IMR-90 (cell line): ENCODE measurements at regions not wholly inside any gene's neighbourhood (a gene's known extent, or its start where the extent isn't known, plus 50 kb on each side); places are given as distances from the start of the nearest gene placed in this dataset.

Experiments used
- ATAC-seq: fragments of 200-7000 bp; cut with Tn5 transposase; 2 replicates; pipeline ENCODE4 v1.9.1; 2020; ENCODE audit warnings: low read depth, mild to moderate bottlenecking, moderate library complexity
- BruUV-seq: library from RNA; stranded (reverse); fragments of 400-500 nt; replicated peaks from 2 replicates; lab custom pipeline; 2021; lab: Mats Ljungman, UMichigan
- CTCF ChIA-PET: fragments of 300-600 bp; formaldehyde crosslinking; extraction: SDS; loops from one replicate; lab custom pipeline; 2021; ENCODE audit warnings: antibody characterized with exemption; lab: Yijun Ruan, JAX
- POLR2A ChIA-PET: fragments of 300-600 bp; sonication (Branson Sonifier 250); formaldehyde crosslinking; loops from one replicate; lab custom pipeline; 2022; ENCODE audit warnings: antibody characterized with exemption; ENCODE audit not compliant: unreplicated experiment; lab: Charles Lee
- DNase-seq: peaks from one replicate; pipeline ENCODE4 v3.0.0; 2013
- H2AFZ ChIP-seq: replicated peaks from 2 replicates; pipeline ENCODE3; 2013; ENCODE audit warnings: low read length, mild to moderate bottlenecking; ENCODE audit not compliant: poor library complexity
- H2AK5ac ChIP-seq: 2 replicates; pipeline ENCODE4 v1.6.1; 2013; ENCODE audit warnings: low read depth, low read length, inconsistent platforms
- H2AK9ac ChIP-seq: replicated peaks from 2 replicates; pipeline ENCODE3; 2013; ENCODE audit warnings: mild to moderate bottlenecking, low read depth, low read length, moderate library complexity; ENCODE audit not compliant: poor library complexity
- H2BK120ac ChIP-seq: 2 replicates; pipeline ENCODE4 v1.6.1; 2013; ENCODE audit warnings: low read depth, low read length, inconsistent platforms
- H2BK15ac ChIP-seq: 3 replicates; pipeline ENCODE4 v1.6.1; 2013; ENCODE audit warnings: low read depth, low read length, inconsistent platforms
- H2BK20ac ChIP-seq: 2 replicates; pipeline ENCODE4 v1.6.1; 2013; ENCODE audit warnings: low read depth, mild to moderate bottlenecking, inconsistent platforms, low read length, moderate library complexity
- H2BK5ac ChIP-seq: 2 replicates; pipeline ENCODE4 v1.6.1; 2013; ENCODE audit warnings: mild to moderate bottlenecking, low read depth, low read length, inconsistent platforms; ENCODE audit not compliant: poor library complexity, severe bottlenecking
- H3K14ac ChIP-seq: replicated peaks from 2 replicates; pipeline ENCODE4 v1.6.1; 2013; ENCODE audit warnings: low read depth, low read length, inconsistent platforms
- H3K18ac ChIP-seq: 2 replicates; pipeline ENCODE4 v1.6.1; 2013; ENCODE audit warnings: low read depth, low read length, control low read depth
- H3K23ac ChIP-seq: 2 replicates; pipeline ENCODE4 v1.6.1; 2013; ENCODE audit warnings: low read depth, low read length, inconsistent platforms
- H3K27ac ChIP-seq: 2 replicates; pipeline ENCODE4 v1.5.1; 2013; ENCODE audit warnings: mild to moderate bottlenecking, control low read depth, low read length; ENCODE audit not compliant: insufficient read depth
- H3K27me3 ChIP-seq: 2 replicates; pipeline ENCODE4 v1.6.1; 2013; ENCODE audit warnings: low read length; ENCODE audit not compliant: control insufficient read depth, insufficient read depth
- H3K36me3 ChIP-seq: 2 replicates; pipeline ENCODE4 v1.6.1; 2013; ENCODE audit warnings: low read length, mixed read lengths; ENCODE audit not compliant: control insufficient read depth, insufficient read depth
- H3K4ac ChIP-seq: 2 replicates; pipeline ENCODE4 v1.6.1; 2013; ENCODE audit warnings: low read depth, low read length, inconsistent platforms
- H3K4me1 ChIP-seq: 2 replicates; pipeline ENCODE4 v1.6.1; 2013; ENCODE audit warnings: low read length, mixed read lengths; ENCODE audit not compliant: control insufficient read depth, insufficient read depth
- H3K4me2 ChIP-seq: 2 replicates; pipeline ENCODE4 v1.6.1; 2013; ENCODE audit warnings: low read depth, mild to moderate bottlenecking, control low read depth, low read length, moderate library complexity
- H3K4me3 ChIP-seq: 2 replicates; pipeline ENCODE4 v1.5.1; 2013; ENCODE audit warnings: low read depth, mild to moderate bottlenecking, control low read depth, low read length, moderate library complexity; ENCODE audit not compliant: insufficient read depth
- H3K56ac ChIP-seq: 2 replicates; pipeline ENCODE4 v1.6.1; 2013; ENCODE audit warnings: low read length, inconsistent platforms; ENCODE audit not compliant: insufficient read depth; ENCODE audit errors: extremely low read depth
- H3K79me1 ChIP-seq, 2 experiments: 2 replicates each; pipeline ENCODE4 v1.6.1; 2013; ENCODE audit warnings: low read length in 2 of 2, inconsistent platforms in 1 of 2, low read depth in 1 of 2
- H3K9ac ChIP-seq: 2 replicates; pipeline ENCODE4 v1.6.1; 2013; ENCODE audit warnings: low read depth, low read length, control low read depth
- H3K9me1 ChIP-seq: 2 replicates; pipeline ENCODE4 v1.6.1; 2013; ENCODE audit warnings: low read length, inconsistent platforms; ENCODE audit not compliant: insufficient read depth
- H3K9me3 ChIP-seq: 2 replicates; pipeline ENCODE4 v1.6.1; 2013; ENCODE audit warnings: low read length; ENCODE audit not compliant: control insufficient read depth, insufficient read depth
- H4K20me1 ChIP-seq: 2 replicates; pipeline ENCODE4 v1.6.1; 2013; ENCODE audit warnings: low read length, inconsistent platforms; ENCODE audit not compliant: insufficient read depth
- H4K5ac ChIP-seq: 2 replicates; pipeline ENCODE4 v1.6.1; 2013; ENCODE audit warnings: mild to moderate bottlenecking, low read depth, low read length, control low read depth
- H4K8ac ChIP-seq, 2 experiments: 2 replicates each; pipeline ENCODE4 v1.6.1; 2013; ENCODE audit warnings: low read depth in 2 of 2, low read length in 2 of 2, control low read depth in 1 of 2, inconsistent platforms in 1 of 2
- H4K91ac ChIP-seq: 2 replicates; pipeline ENCODE4 v1.6.1; 2013; ENCODE audit warnings: low read depth, low read length, inconsistent platforms; ENCODE audit not compliant: insufficient read depth
- BHLHE40 ChIP-seq: fragments of 150-350 bp; IDR thresholded peaks from 2 replicates; pipeline ENCODE4 v1.6.1; 2016; ENCODE audit warnings: mild to moderate bottlenecking, low read depth, low read length
- CEBPB ChIP-seq: IDR thresholded peaks from 2 replicates; pipeline ENCODE4 v1.6.1; 2012; ENCODE audit warnings: low read depth, low read length, improper control_type of control experiment
- CHD1 ChIP-seq: IDR thresholded peaks from 2 replicates; pipeline ENCODE4 v1.6.1; 2012; ENCODE audit warnings: low read depth, low read length, improper control_type of control experiment
- CTCF ChIP-seq: conservative IDR thresholded peaks from 2 replicates; pipeline ENCODE4 v1.5.1; 2012; ENCODE audit warnings: mild to moderate bottlenecking, low read depth, low read length, improper control_type of control experiment
- ELK1 ChIP-seq: fragments of 150-350 bp; IDR thresholded peaks from 2 replicates; pipeline ENCODE4 v1.6.1; 2016; ENCODE audit warnings: low read depth, mild to moderate bottlenecking, low read length, moderate library complexity, borderline replicate concordance
- FOS ChIP-seq: fragments of 150-350 bp; IDR thresholded peaks from 2 replicates; pipeline ENCODE4 v1.6.1; 2016; ENCODE audit warnings: low read depth, low read length
- MAFK ChIP-seq: IDR thresholded peaks from 2 replicates; pipeline ENCODE4 v1.6.1; 2012; ENCODE audit warnings: low read depth, low read length, improper control_type of control experiment
- MAZ ChIP-seq: IDR thresholded peaks from 2 replicates; pipeline ENCODE4 v1.6.1; 2012; ENCODE audit warnings: low read depth, mild to moderate bottlenecking, low read length, improper control_type of control experiment, moderate library complexity, borderline replicate concordance
- MXI1 ChIP-seq: IDR thresholded peaks from 2 replicates; pipeline ENCODE4 v1.6.1; 2012; ENCODE audit warnings: low read depth, mild to moderate bottlenecking, low read length, moderate library complexity, borderline replicate concordance
- NFE2L2 ChIP-seq: fragments of 150-350 bp; IDR thresholded peaks from 2 replicates; pipeline ENCODE4 v1.6.1; 2016; ENCODE audit warnings: low read depth, mild to moderate bottlenecking, low read length
- POLR2A ChIP-seq: IDR thresholded peaks from 2 replicates; pipeline ENCODE4 v1.6.1; 2012; ENCODE audit warnings: mild to moderate bottlenecking, low read depth, low read length
- RAD21 ChIP-seq: IDR thresholded peaks from 2 replicates; pipeline ENCODE4 v1.6.1; 2012; ENCODE audit warnings: low read length, improper control_type of control experiment
- RCOR1 ChIP-seq: IDR thresholded peaks from 2 replicates; pipeline ENCODE4 v1.6.1; 2012; ENCODE audit warnings: mild to moderate bottlenecking, low read length, improper control_type of control experiment; ENCODE audit not compliant: insufficient replicate concordance
- RFX5 ChIP-seq: IDR thresholded peaks from 2 replicates; pipeline ENCODE4 v1.8.0; 2012; ENCODE audit warnings: low read depth, mild to moderate bottlenecking, low read length, moderate library complexity
- SMC3 ChIP-seq: fragments of 150-350 bp; IDR thresholded peaks from 2 replicates; pipeline ENCODE4 v1.6.1; 2016; ENCODE audit warnings: low read depth, mild to moderate bottlenecking, antibody characterized with exemption, low read length, moderate library complexity
- USF2 ChIP-seq: fragments of 150-350 bp; IDR thresholded peaks from 2 replicates; pipeline ENCODE4 v1.6.1; 2017; ENCODE audit warnings: mild to moderate bottlenecking, antibody characterized with exemption, low read length, low read depth
- WGBS, 2 experiments: methylation state at CpG; one replicate each; pipeline versions ENCODE4 v1.1.5 to v1.1.7; 2013; ENCODE audit warnings: missing lambda C conversion rate in 2 of 2; ENCODE audit not compliant: insufficient read length in 1 of 2; ENCODE audit errors: extremely low coverage in 2 of 2; 5-methylcytosine and 5-hydroxymethylcytosine counted together
- dilution Hi-C: fragments of 300-500 bp; cut with HindIII; formaldehyde crosslinking; loops from one replicate; pipeline ENCODE4 v1.14.3; 2018; ENCODE audit warnings: low sequenced_read_pairs; ENCODE audit not compliant: unreplicated experiment
- in situ Hi-C: fragments of 300-500 bp; cut with MboI; formaldehyde crosslinking; loops from 3 replicates; pipeline ENCODE4 v1.14.3; 2019; ENCODE audit warnings: low sequenced_read_pairs, inconsistent platforms, mixed read lengths
- intact Hi-C: fragments of 100-400 bp; cut with micrococcal nuclease; formaldehyde crosslinking; loops from 2 replicates; pipeline ENCODE4 v1.10.0; 2022

DNA sequence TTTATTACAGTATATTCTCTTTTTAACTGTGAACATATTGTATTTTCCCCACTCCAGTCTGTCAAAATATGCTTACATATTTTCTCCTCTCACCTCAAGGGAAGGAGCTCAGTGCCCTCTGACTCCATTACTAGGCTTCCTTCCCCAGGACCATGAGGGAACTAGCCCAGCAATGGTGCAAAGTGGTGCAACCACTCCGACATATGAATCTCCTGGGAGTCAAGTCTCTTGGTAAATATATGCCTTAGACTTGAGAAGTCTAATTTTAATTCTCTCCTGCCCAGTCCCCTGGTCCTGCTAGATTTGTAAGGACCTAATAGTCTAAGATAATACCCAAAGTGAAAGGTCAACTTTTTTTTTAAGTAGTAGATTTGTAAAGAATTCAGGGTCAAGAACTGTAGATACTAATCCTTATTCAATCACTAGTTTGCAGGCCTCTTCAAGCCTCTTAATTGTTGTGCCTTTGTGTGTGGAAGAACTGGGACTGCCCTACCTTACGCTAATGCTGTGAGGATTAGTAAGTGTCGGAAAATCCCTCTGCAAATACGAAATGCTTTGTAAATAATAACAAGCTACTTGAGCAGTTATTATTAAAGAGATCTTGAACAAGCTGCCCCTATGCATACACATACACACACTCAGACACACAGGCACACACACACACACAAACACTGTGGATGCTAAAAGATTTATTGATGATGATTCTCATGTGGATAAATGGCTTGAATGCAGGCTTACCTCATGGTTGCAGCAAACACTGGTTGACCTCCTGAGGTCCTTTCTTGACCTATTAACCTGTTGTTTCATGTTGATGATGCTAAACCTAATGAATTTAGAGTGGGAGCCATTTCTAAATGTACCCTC, 251.2 kb upstream of the PARD3B start:
- Histone ChIP-seq H2AK5ac (no peak overlapping the region), H3K4me1 (no peaks in the 10 kb centered on the region), H3K18ac (no peak overlapping the region), H3K56ac (no peak overlapping the region), H4K5ac (no peak overlapping the region), H4K20me1 (no peaks in the 10 kb centered on the region), H2BK5ac (no peak overlapping the region), H3K79me1 (no peaks in the 10 kb centered on the region), H3K14ac (no peak overlapping the region), H3K9me1 (no peaks in the 10 kb centered on the region), H3K4me3 (no peak overlapping the region), H2BK120ac (no peak overlapping the region), H3K4me2 (no peak overlapping the region), H2AFZ (no peak overlapping the region), H3K4ac (no peak overlapping the region), H3K27ac (no peak overlapping the region), H4K91ac (no peak overlapping the region), H2BK15ac (no peak overlapping the region), H3K27me3 (peaks cover 20% of the 10 kb centered on the region), H3K9me3 (no peaks in the 10 kb centered on the region), H4K8ac (no peak overlapping the region), H2AK9ac (no peak overlapping the region), H3K36me3 (no peaks in the 10 kb centered on the region), H2BK20ac (no peak overlapping the region), H3K23ac (no peak overlapping the region), H3K9ac (no peak overlapping the region)
- no CpG with 5 or more reads among the region's 4 CpGs for WGBS, 2 experiments
- ATAC-seq (no peak), DNase-seq (no peak)
- POLR2A ChIA-PET = no interaction called here
- in situ Hi-C loops (no loop called here), intact Hi-C loops (no loop called here), dilution Hi-C loops (no loop called here)
- TF ChIP-seq NFE2L2 (no peak), SMC3 (no peak), CTCF (no peak), CEBPB (no peak), USF2 (no peak), FOS (no peak), POLR2A (no peak), MAFK (no peak), RFX5 (no peak), ELK1 (no peak), MXI1 (no peak), CHD1 (no peak), BHLHE40 (no peak), MAZ (no peak), RAD21 (no peak), RCOR1 (no peak)
- no TSS peak for BruUV-seq
- CTCF ChIA-PET = no interaction called here
